ENCODE measurements at regions not wholly inside any gene's neighbourhood (a gene's known extent, or its start where the extent isn't known, plus 50 kb on each side); places are given as distances from the start of the nearest gene placed in this dataset.

GRCh38 chr18:10374636-10375293 lies 79.7 kb upstream of the APCDD1 start:
- no peak for TF ChIP-seq FOXP2 (optimal IDR thresholded peaks at IDR 0.05; ENCODE audit: control extremely low read depth, extremely low read length, insufficient read depth)
- peak; percentile 75 for TF ChIP-seq POLR2AphosphoS5 (IDR thresholded peaks at IDR 0.05; ENCODE audit: borderline replicate concordance, low read depth, low read length)
- no peak for TF ChIP-seq EZH2 (IDR thresholded peaks at IDR 0.05)
- Histone ChIP-seq H3K4me3 (peak overlapping the region; percentile 68), H3K36me3 (ENCODE audit: insufficient read depth, low read length) (no peaks in the 10 kb centered on the region), H3K9ac (ENCODE audit: insufficient read length) (peak overlapping the region; percentile 60), H3K9me3 (ENCODE audit: low read depth, low read length) (no peaks in the 10 kb centered on the region), H3K27ac (peak overlapping the region; percentile 96)
- DNase-seq (ENCODE audit: low read depth, low spot score), result peak; percentile 95

- Histone ChIP-seq H3K9me3 (ENCODE audit: low read depth, low read length) (no peaks in the 10 kb centered on the region), H3K9ac (ENCODE audit: insufficient read length) (no peak overlapping the region), H3K36me3 (ENCODE audit: insufficient read depth, low read length) (no peaks in the 10 kb centered on the region), H3K4me3 (no peak overlapping the region), H3K27ac (no peak overlapping the region)
- no peak for DNase-seq (ENCODE audit: low read depth, low spot score)
- TF ChIP-seq POLR2AphosphoS5 (IDR thresholded peaks at IDR 0.05; ENCODE audit: borderline replicate concordance, low read depth, low read length) (no peak), EZH2 (IDR thresholded peaks at IDR 0.05) (no peak), FOXP2 (optimal IDR thresholded peaks at IDR 0.05; ENCODE audit: control extremely low read depth, extremely low read length, insufficient read depth) (no peak)
Measured at GRCh38 chr18:10376731-10377130, 77.7 kb upstream of the APCDD1 start.

- DNase-seq (ENCODE audit: low read depth, low spot score), result no peak
- H3K4me3 ChIP-seq, result no peak overlapping the region
- no peak overlapping the region for H3K27ac ChIP-seq
- no peak for TF ChIP-seq POLR2AphosphoS5 (IDR thresholded peaks at IDR 0.05; ENCODE audit: borderline replicate concordance, low read depth, low read length)
- TF ChIP-seq FOXP2 (optimal IDR thresholded peaks at IDR 0.05; ENCODE audit: control extremely low read depth, extremely low read length, insufficient read depth), result no peak
- no peak for TF ChIP-seq EZH2 (IDR thresholded peaks at IDR 0.05)
- no peaks in the 10 kb centered on the region for H3K9me3 ChIP-seq (ENCODE audit: low read depth, low read length)
- no peak overlapping the region for H3K9ac ChIP-seq (ENCODE audit: insufficient read length)
- no peaks in the 10 kb centered on the region for H3K36me3 ChIP-seq (ENCODE audit: insufficient read depth, low read length)
Measured at GRCh38 chr18:10377956-10378355, 76.5 kb upstream of the APCDD1 start.

GRCh38 chr18:10378688-10379420 lies 75.6 kb upstream of the APCDD1 start:
- TF ChIP-seq FOXP2 (optimal IDR thresholded peaks at IDR 0.05; ENCODE audit: control extremely low read depth, extremely low read length, insufficient read depth) (no peak), EZH2 (IDR thresholded peaks at IDR 0.05) (no peak), POLR2AphosphoS5 (IDR thresholded peaks at IDR 0.05; ENCODE audit: borderline replicate concordance, low read depth, low read length) (no peak)
- DNase-seq (ENCODE audit: low read depth, low spot score), result no peak
- H3K9me3 ChIP-seq (ENCODE audit: low read depth, low read length), result no peaks in the 10 kb centered on the region
- H3K4me3 ChIP-seq, result no peak overlapping the region
- no peak overlapping the region for H3K9ac ChIP-seq (ENCODE audit: insufficient read length)
- no peaks in the 10 kb centered on the region for H3K36me3 ChIP-seq (ENCODE audit: insufficient read depth, low read length)
- peak overlapping the region; percentile 54; the same call in 1 of the 2 replicates for H3K27ac ChIP-seq

GRCh38 chr18:10379522-10379921 lies 74.9 kb upstream of the APCDD1 start:
- no peaks in the 10 kb centered on the region for H3K36me3 ChIP-seq (ENCODE audit: insufficient read depth, low read length)
- no peak for TF ChIP-seq EZH2 (IDR thresholded peaks at IDR 0.05)
- TF ChIP-seq POLR2AphosphoS5 (IDR thresholded peaks at IDR 0.05; ENCODE audit: borderline replicate concordance, low read depth, low read length), result no peak
- H3K9me3 ChIP-seq (ENCODE audit: low read depth, low read length), result no peaks in the 10 kb centered on the region
- H3K27ac ChIP-seq, result no peak overlapping the region
- DNase-seq (ENCODE audit: low read depth, low spot score), result no peak
- H3K9ac ChIP-seq (ENCODE audit: insufficient read length), result no peak overlapping the region
- H3K4me3 ChIP-seq, result no peak overlapping the region

- no peak overlapping the region for H3K4me3 ChIP-seq
Measured at GRCh38 chr18:10381516-10381915, 72.9 kb upstream of the APCDD1 start.

GRCh38 chr18:10381951-10382350 lies 72.5 kb upstream of the APCDD1 start:
- Histone ChIP-seq H3K9ac (ENCODE audit: insufficient read length) (no peak overlapping the region), H3K36me3 (ENCODE audit: insufficient read depth, low read length) (no peaks in the 10 kb centered on the region), H3K27ac (no peak overlapping the region), H3K4me3 (no peak overlapping the region), H3K9me3 (ENCODE audit: low read depth, low read length) (no peaks in the 10 kb centered on the region)
- TF ChIP-seq EZH2 (IDR thresholded peaks at IDR 0.05), result no peak
- no peak for TF ChIP-seq FOXP2 (optimal IDR thresholded peaks at IDR 0.05; ENCODE audit: control extremely low read depth, extremely low read length, insufficient read depth)
- TF ChIP-seq POLR2AphosphoS5 (IDR thresholded peaks at IDR 0.05; ENCODE audit: borderline replicate concordance, low read depth, low read length), result no peak
- no peak for DNase-seq (ENCODE audit: low read depth, low spot score)

More at GRCh38 chr18:10381516-10381915, 72.9 kb upstream of the APCDD1 start:
- TF ChIP-seq POLR2AphosphoS5 (IDR thresholded peaks at IDR 0.05; ENCODE audit: borderline replicate concordance, low read depth, low read length) (no peak), FOXP2 (optimal IDR thresholded peaks at IDR 0.05; ENCODE audit: control extremely low read depth, extremely low read length, insufficient read depth) (no peak), EZH2 (IDR thresholded peaks at IDR 0.05) (no peak)
- H3K36me3 ChIP-seq (ENCODE audit: insufficient read depth, low read length), result no peaks in the 10 kb centered on the region
- no peak for DNase-seq (ENCODE audit: low read depth, low spot score)
- H3K9ac ChIP-seq (ENCODE audit: insufficient read length), result no peak overlapping the region
- H3K9me3 ChIP-seq (ENCODE audit: low read depth, low read length), result no peaks in the 10 kb centered on the region
- no peak overlapping the region for H3K27ac ChIP-seq

GRCh38 chr18:10386049-10386448 lies 68.4 kb upstream of the APCDD1 start:
- Histone ChIP-seq H3K36me3 (ENCODE audit: insufficient read depth, low read length) (no peaks in the 10 kb centered on the region), H3K27ac (peak overlapping the region; percentile 38; the same call in 1 of the 2 replicates), H3K9me3 (ENCODE audit: low read depth, low read length) (no peaks in the 10 kb centered on the region; the same call in 1 of the 2 replicates), H3K9ac (ENCODE audit: insufficient read length) (no peak overlapping the region), H3K4me3 (no peak overlapping the region)
- TF ChIP-seq POLR2AphosphoS5 (IDR thresholded peaks at IDR 0.05; ENCODE audit: borderline replicate concordance, low read depth, low read length) (no peak), FOXP2 (optimal IDR thresholded peaks at IDR 0.05; ENCODE audit: control extremely low read depth, extremely low read length, insufficient read depth) (no peak), EZH2 (IDR thresholded peaks at IDR 0.05) (no peak)
- DNase-seq (ENCODE audit: low read depth, low spot score), result no peak
